ENCODE measurements at regions not wholly inside any gene's neighbourhood (a gene's known extent, or its start where the extent isn't known, plus 50 kb on each side); places are given as distances from the start of the nearest gene placed in this dataset.

DNA sequence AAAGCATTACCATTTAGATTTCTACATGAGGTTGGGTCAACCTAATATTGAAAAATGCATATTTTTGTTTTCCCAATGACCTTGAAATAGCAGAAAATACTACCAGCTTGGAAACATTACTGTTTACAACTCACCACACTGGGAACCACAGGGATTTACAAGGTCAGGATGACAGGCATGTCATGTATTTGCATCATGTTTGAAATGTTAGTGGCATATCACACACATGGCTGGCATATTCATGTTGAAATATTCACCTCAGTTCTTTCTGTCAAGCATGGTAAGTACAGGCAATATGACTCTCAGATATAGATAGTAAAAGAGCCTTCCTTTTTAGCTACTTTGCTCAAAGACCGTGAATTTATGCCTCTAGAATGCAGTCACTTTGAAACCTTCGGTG lies 593.5 kb downstream of the NOVA1 start:
- Histone ChIP-seq H3K9me3 (ENCODE audit: low read length) (no peaks in the 10 kb centered on the region), H3K79me2 (replicated peaks; ENCODE audit: insufficient read depth, low read length) (no peaks in the 10 kb centered on the region), H3K4me3 (ENCODE audit: low read length) (no peak overlapping the region), H4K20me1 (ENCODE audit: insufficient read depth) (no peaks in the 10 kb centered on the region), H3F3A (ENCODE audit: insufficient read depth, low read length, poor library complexity, severe bottlenecking) (peaks cover 3% of the 10 kb centered on the region), H2AFZ (ENCODE audit: low read depth, low read length) (no peak overlapping the region), H3K9me2 (ENCODE audit: insufficient read depth, low read length) (no peaks in the 10 kb centered on the region), H3K27me3 (ENCODE audit: insufficient read depth, low read depth, low read length) (no peaks in the 10 kb centered on the region), H3K4me2 (ENCODE audit: low read length) (no peak overlapping the region), H3K27ac (ENCODE audit: low read length) (peak overlapping the region; percentile 45), H3K9ac (ENCODE audit: low read length) (no peak overlapping the region), H3K36me3 (ENCODE audit: insufficient read depth, low read length) (no peaks in the 10 kb centered on the region)
- peak; percentile 96 for TF ChIP-seq EP300 (conservative IDR thresholded peaks at IDR 0.05; ENCODE audit: poor library complexity, severe bottlenecking)
- TF ChIP-seq MXI1 (conservative IDR thresholded peaks at IDR 0.05; ENCODE audit: poor library complexity, severe bottlenecking): no peak
- no peak for TF ChIP-seq SMC3 (conservative IDR thresholded peaks at IDR 0.05; ENCODE audit: poor library complexity)
- TF ChIP-seq, protein P1, sequence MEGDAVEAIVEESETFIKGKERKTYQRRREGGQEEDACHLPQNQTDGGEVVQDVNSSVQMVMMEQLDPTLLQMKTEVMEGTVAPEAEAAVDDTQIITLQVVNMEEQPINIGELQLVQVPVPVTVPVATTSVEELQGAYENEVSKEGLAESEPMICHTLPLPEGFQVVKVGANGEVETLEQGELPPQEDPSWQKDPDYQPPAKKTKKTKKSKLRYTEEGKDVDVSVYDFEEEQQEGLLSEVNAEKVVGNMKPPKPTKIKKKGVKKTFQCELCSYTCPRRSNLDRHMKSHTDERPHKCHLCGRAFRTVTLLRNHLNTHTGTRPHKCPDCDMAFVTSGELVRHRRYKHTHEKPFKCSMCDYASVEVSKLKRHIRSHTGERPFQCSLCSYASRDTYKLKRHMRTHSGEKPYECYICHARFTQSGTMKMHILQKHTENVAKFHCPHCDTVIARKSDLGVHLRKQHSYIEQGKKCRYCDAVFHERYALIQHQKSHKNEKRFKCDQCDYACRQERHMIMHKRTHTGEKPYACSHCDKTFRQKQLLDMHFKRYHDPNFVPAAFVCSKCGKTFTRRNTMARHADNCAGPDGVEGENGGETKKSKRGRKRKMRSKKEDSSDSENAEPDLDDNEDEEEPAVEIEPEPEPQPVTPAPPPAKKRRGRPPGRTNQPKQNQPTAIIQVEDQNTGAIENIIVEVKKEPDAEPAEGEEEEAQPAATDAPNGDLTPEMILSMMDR (IDR thresholded peaks at IDR 0.05; ENCODE audit: poor library complexity, severe bottlenecking): no peak
- TF ChIP-seq RAD21 (conservative IDR thresholded peaks at IDR 0.05): no peak
- TF ChIP-seq EZH2 (IDR thresholded peaks at IDR 0.05; ENCODE audit: borderline replicate concordance, insufficient read depth, low read length, poor library complexity, severe bottlenecking): no peak
- TF ChIP-seq, protein P2, sequence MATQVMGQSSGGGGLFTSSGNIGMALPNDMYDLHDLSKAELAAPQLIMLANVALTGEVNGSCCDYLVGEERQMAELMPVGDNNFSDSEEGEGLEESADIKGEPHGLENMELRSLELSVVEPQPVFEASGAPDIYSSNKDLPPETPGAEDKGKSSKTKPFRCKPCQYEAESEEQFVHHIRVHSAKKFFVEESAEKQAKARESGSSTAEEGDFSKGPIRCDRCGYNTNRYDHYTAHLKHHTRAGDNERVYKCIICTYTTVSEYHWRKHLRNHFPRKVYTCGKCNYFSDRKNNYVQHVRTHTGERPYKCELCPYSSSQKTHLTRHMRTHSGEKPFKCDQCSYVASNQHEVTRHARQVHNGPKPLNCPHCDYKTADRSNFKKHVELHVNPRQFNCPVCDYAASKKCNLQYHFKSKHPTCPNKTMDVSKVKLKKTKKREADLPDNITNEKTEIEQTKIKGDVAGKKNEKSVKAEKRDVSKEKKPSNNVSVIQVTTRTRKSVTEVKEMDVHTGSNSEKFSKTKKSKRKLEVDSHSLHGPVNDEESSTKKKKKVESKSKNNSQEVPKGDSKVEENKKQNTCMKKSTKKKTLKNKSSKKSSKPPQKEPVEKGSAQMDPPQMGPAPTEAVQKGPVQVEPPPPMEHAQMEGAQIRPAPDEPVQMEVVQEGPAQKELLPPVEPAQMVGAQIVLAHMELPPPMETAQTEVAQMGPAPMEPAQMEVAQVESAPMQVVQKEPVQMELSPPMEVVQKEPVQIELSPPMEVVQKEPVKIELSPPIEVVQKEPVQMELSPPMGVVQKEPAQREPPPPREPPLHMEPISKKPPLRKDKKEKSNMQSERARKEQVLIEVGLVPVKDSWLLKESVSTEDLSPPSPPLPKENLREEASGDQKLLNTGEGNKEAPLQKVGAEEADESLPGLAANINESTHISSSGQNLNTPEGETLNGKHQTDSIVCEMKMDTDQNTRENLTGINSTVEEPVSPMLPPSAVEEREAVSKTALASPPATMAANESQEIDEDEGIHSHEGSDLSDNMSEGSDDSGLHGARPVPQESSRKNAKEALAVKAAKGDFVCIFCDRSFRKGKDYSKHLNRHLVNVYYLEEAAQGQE (IDR thresholded peaks at IDR 0.05; ENCODE audit: borderline replicate concordance): peak; percentile 37
- TF ChIP-seq POLR2AphosphoS5 (IDR thresholded peaks at IDR 0.05): peak; percentile 79
- no peak for TF ChIP-seq TAF1 (IDR thresholded peaks at IDR 0.05; ENCODE audit: low read depth)

DNA sequence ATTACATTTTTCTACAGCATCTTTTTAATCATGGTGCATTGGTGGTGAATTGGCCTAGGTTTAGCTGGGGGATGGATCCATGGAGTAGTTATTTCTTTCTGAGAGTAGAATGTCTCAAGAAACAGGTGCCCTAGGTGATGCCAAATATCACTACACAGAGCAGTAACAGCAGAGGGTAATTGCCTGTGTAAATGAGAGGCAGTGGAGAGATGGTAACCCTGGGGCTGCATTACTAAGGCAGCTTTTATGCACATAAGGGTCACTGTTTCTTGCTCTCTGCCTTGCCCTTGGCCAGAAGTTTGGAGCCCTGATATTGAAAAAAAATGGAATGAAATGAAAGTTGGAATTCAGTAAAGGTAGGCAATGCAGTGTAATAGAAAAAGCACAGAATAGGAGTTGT lies 604.0 kb downstream of the NOVA1 start:
- TF ChIP-seq RAD21 (conservative IDR thresholded peaks at IDR 0.05) (no peak), POLR2AphosphoS5 (IDR thresholded peaks at IDR 0.05) (no peak), MXI1 (conservative IDR thresholded peaks at IDR 0.05; ENCODE audit: poor library complexity, severe bottlenecking) (no peak), EZH2 (IDR thresholded peaks at IDR 0.05; ENCODE audit: borderline replicate concordance, insufficient read depth, low read length, poor library complexity, severe bottlenecking) (no peak), TAF1 (IDR thresholded peaks at IDR 0.05; ENCODE audit: low read depth) (no peak), EP300 (conservative IDR thresholded peaks at IDR 0.05; ENCODE audit: poor library complexity, severe bottlenecking) (no peak), SMC3 (conservative IDR thresholded peaks at IDR 0.05; ENCODE audit: poor library complexity) (no peak)
- TF ChIP-seq, protein P1 (IDR thresholded peaks at IDR 0.05; ENCODE audit: poor library complexity, severe bottlenecking): no peak
- TF ChIP-seq, protein P2 (IDR thresholded peaks at IDR 0.05; ENCODE audit: borderline replicate concordance): no peak
- H3K9me2 ChIP-seq (ENCODE audit: insufficient read depth, low read length): no peaks in the 10 kb centered on the region
- H4K20me1 ChIP-seq (ENCODE audit: insufficient read depth): no peaks in the 10 kb centered on the region
- H3F3A ChIP-seq (ENCODE audit: insufficient read depth, low read length, poor library complexity, severe bottlenecking): no peaks in the 10 kb centered on the region
- no peak overlapping the region for H3K4me3 ChIP-seq (ENCODE audit: low read length)
- no peaks in the 10 kb centered on the region for H3K79me2 ChIP-seq (replicated peaks; ENCODE audit: insufficient read depth, low read length)
- H3K27ac ChIP-seq (ENCODE audit: low read length): no peak overlapping the region
- H3K9me3 ChIP-seq (ENCODE audit: low read length): no peaks in the 10 kb centered on the region
- H3K9ac ChIP-seq (ENCODE audit: low read length): no peak overlapping the region
- H2AFZ ChIP-seq (ENCODE audit: low read depth, low read length): no peak overlapping the region
- H3K27me3 ChIP-seq (ENCODE audit: insufficient read depth, low read depth, low read length): no peaks in the 10 kb centered on the region
- no peaks in the 10 kb centered on the region for H3K36me3 ChIP-seq (ENCODE audit: insufficient read depth, low read length)
- no peak overlapping the region for H3K4me2 ChIP-seq (ENCODE audit: low read length)

Measured in neural cell (in vitro differentiated cells).